Vagina (tissue), 2 donors: ENCODE measurements at regions not wholly inside any gene's neighbourhood (a gene's known extent, or its start where the extent isn't known, plus 50 kb on each side); places are given as distances from the start of the nearest gene placed in this dataset.

Source experiments
- DNase-seq, 2 donors: peaks; one replicate each; pipeline ENCODE4 v3.0.0-alpha.2; 2017; ENCODE audit errors: extremely low spot score in 2 of 2
- H3K27ac ChIP-seq: fragments of 200-600 bp; sonication (generic); one replicate; pipeline ENCODE4 v1.5.1; 2019
- H3K27me3 ChIP-seq: fragments of 200-600 bp; sonication (generic); one replicate; pipeline ENCODE4 v1.5.1; 2019
- H3K36me3 ChIP-seq, 2 donors: fragments of 200-600 bp; sonication (generic); one replicate each; pipeline ENCODE4 v1.5.1; 2017 to 2019
- H3K4me1 ChIP-seq: fragments of 200-600 bp; sonication (generic); one replicate; pipeline ENCODE4 v1.5.1; 2019
- H3K4me3 ChIP-seq, 2 donors: fragments of 200-600 bp; sonication (generic); 1 replicate in 1 of 2; 2 replicates in 1 of 2; pipeline ENCODE4 v1.5.1; 2016 to 2019
- H3K9me3 ChIP-seq: fragments of 200-600 bp; sonication (generic); one replicate; pipeline ENCODE4 v1.5.1; 2019
- POLR2A ChIP-seq, 2 donors: fragments of 450-650 bp; IDR thresholded peaks; one replicate each; pipeline ENCODE4 v1.6.1; 2017; ENCODE audit warnings: antibody characterized with exemption in 2 of 2, mild to moderate bottlenecking in 2 of 2, moderate library complexity in 2 of 2
- POLR2AphosphoS5 ChIP-seq, 2 donors: sonication (generic); formaldehyde crosslinking; IDR thresholded peaks; one replicate each; pipeline ENCODE4 v1.9.0; 2017; ENCODE audit warnings: antibody characterized with exemption in 2 of 2, mild to moderate bottlenecking in 2 of 2, low read depth in 1 of 2; ENCODE audit not compliant: insufficient read depth in 1 of 2
- intact Hi-C: fragments of 100-400 bp; cut with DNase I; formaldehyde crosslinking; loops from one replicate; pipeline ENCODE4 v1.15.1; 2023
- TF ChIP-seq, protein P1 (sequence below), 3 experiments: fragments of 450-650 bp in 2 of 3; fragments of 200-600 bp in 1 of 3; sonication (generic) in 1 of 3; IDR thresholded peaks; one replicate each; pipeline ENCODE4 v1.5.1; 2017 to 2019; ENCODE audit warnings: antibody characterized with exemption in 3 of 3, mild to moderate bottlenecking in 2 of 3, moderate library complexity in 2 of 3

DNA sequence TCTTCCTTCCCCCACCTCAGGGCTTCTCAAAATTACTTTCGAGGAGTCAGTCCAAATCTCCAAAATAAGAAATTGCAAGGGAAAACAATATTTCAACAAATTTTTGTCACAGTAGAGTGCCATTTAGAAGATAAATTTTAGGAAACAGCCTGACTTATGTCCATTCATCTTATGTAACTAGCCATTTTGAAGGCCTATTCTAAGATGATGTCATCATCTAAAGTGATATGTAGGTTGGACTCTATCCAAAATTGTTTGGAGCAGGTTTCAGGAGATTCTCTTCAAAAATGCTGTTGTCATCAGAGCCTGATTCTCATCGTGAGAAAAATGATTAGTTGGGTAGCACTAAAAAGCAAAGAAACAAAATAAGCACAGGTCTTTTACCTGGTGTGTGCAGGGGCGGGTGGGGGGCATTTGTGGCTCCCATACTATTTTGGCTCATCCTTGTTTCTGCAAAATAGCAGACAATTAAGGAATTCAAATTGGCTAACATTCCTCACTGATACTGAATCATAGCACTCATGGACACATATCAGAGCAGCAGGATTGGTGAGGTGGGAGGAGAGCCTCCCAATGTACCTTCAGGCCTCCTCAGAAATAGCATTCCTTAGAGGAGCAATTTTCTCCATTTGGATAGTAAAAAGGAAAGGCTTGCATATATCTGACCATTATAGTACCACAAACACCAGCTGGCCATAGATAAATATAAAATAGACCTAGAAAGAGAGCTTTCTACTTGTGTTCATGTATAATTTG, 360.9 kb upstream of the NAV3 start:
- Histone ChIP-seq H3K4me1 (no peaks in the 10 kb centered on the region), H3K9me3 (no peaks in the 10 kb centered on the region), H3K4me3 (no peak overlapping the region), H3K36me3 (no peaks in the 10 kb centered on the region), H3K27me3 (no peaks in the 10 kb centered on the region), H3K27ac (no peak overlapping the region)
- TF ChIP-seq POLR2A (IDR thresholded peaks at IDR 0.05): no peak
- TF ChIP-seq, protein P1, sequence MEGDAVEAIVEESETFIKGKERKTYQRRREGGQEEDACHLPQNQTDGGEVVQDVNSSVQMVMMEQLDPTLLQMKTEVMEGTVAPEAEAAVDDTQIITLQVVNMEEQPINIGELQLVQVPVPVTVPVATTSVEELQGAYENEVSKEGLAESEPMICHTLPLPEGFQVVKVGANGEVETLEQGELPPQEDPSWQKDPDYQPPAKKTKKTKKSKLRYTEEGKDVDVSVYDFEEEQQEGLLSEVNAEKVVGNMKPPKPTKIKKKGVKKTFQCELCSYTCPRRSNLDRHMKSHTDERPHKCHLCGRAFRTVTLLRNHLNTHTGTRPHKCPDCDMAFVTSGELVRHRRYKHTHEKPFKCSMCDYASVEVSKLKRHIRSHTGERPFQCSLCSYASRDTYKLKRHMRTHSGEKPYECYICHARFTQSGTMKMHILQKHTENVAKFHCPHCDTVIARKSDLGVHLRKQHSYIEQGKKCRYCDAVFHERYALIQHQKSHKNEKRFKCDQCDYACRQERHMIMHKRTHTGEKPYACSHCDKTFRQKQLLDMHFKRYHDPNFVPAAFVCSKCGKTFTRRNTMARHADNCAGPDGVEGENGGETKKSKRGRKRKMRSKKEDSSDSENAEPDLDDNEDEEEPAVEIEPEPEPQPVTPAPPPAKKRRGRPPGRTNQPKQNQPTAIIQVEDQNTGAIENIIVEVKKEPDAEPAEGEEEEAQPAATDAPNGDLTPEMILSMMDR (IDR thresholded peaks at IDR 0.05): no peak
- TF ChIP-seq POLR2AphosphoS5 (IDR thresholded peaks at IDR 0.05; ENCODE audit: insufficient read depth in 1 of 2, low read depth in 1 of 2): no peak
- intact Hi-C loops: no loop called here
- DNase-seq: no peak

DNA sequence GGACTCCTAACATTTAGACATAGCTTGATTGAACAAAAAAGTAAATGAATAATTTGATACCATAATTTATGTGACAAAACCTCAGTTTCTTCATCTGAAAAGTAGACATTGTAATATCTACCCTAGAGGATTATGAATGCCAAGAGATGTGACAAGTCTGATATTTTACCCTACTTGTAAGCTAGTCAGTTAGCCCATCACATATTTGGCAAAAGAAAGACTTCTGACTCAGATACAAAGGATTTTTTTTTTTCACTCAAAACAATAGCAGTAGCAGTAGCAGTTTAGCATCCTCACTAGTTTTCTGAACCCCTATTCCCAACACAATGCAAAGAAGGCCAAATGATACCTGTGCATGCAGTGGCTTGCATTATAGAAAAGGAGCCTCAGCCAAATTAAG, 377.3 kb upstream of the E2F7 start:
- Histone ChIP-seq H3K9me3 (no peaks in the 10 kb centered on the region), H3K36me3 (no peaks in the 10 kb centered on the region), H3K4me3 (no peak overlapping the region), H3K27ac (no peak overlapping the region), H3K4me1 (no peaks in the 10 kb centered on the region), H3K27me3 (no peaks in the 10 kb centered on the region)
- intact Hi-C loops: no loop called here
- DNase-seq: no peak
- TF ChIP-seq POLR2A (IDR thresholded peaks at IDR 0.05) (no peak), POLR2AphosphoS5 (IDR thresholded peaks at IDR 0.05; ENCODE audit: insufficient read depth in 1 of 2, low read depth in 1 of 2) (no peak)
- TF ChIP-seq, protein P1 (IDR thresholded peaks at IDR 0.05): no peak

DNA sequence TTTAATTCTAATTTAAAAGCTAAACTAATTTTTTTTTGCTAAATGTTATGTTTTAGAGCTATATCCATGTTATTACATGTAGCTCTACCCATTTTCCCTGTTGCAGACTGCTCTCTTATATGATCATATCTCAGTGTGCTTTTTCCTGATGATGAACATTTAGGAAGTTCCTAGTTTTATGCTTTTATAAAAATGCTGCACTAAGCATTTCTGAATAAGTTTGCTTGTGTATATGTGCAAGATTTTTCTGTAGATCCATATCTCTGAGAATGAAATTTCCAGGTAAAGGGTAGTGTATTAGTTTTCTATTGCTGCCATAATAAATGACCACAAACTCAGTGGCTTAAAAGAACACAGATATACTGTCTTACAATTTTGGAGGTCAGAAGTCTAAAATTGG, 374.4 kb upstream of the E2F7 start:
- DNase-seq: no peak
- no peaks in the 10 kb centered on the region for H3K9me3 ChIP-seq
- H3K27ac ChIP-seq: no peak overlapping the region
- no peak overlapping the region for H3K4me3 ChIP-seq
- intact Hi-C loops: no loop called here
- no peaks in the 10 kb centered on the region for H3K27me3 ChIP-seq
- H3K36me3 ChIP-seq: no peaks in the 10 kb centered on the region
- H3K4me1 ChIP-seq: no peaks in the 10 kb centered on the region
- TF ChIP-seq POLR2A (IDR thresholded peaks at IDR 0.05) (no peak), POLR2AphosphoS5 (IDR thresholded peaks at IDR 0.05; ENCODE audit: insufficient read depth in 1 of 2, low read depth in 1 of 2) (no peak)
- TF ChIP-seq, protein P1 (IDR thresholded peaks at IDR 0.05): no peak

DNA sequence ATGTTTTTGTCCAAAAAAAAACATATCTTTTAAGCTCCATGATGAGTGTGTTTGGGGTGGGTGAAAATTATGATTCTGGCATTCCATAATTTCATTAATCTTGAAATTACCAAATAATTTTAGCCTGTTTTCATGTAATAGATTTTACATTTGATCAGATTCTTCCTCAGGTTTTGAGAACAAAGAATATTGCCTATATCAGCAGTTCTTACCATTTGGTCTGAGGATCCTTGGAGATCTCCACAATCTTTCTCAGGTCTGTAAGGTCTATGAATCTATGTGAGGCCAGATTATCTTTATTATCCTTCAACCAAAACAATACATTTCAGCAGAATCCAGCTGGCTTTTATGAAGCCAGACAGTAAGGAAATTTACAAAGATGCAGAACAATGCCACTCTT, 373.3 kb upstream of the E2F7 start:
- H3K36me3 ChIP-seq: no peaks in the 10 kb centered on the region
- H3K27ac ChIP-seq: no peak overlapping the region
- no peaks in the 10 kb centered on the region for H3K27me3 ChIP-seq
- no peak for DNase-seq
- TF ChIP-seq POLR2AphosphoS5 (IDR thresholded peaks at IDR 0.05; ENCODE audit: insufficient read depth in 1 of 2, low read depth in 1 of 2) (no peak), POLR2A (IDR thresholded peaks at IDR 0.05) (no peak)
- TF ChIP-seq, protein P1 (IDR thresholded peaks at IDR 0.05): no peak
- intact Hi-C loops: no loop called here
- no peaks in the 10 kb centered on the region for H3K4me1 ChIP-seq
- no peak overlapping the region for H3K4me3 ChIP-seq
- H3K9me3 ChIP-seq: no peaks in the 10 kb centered on the region

DNA sequence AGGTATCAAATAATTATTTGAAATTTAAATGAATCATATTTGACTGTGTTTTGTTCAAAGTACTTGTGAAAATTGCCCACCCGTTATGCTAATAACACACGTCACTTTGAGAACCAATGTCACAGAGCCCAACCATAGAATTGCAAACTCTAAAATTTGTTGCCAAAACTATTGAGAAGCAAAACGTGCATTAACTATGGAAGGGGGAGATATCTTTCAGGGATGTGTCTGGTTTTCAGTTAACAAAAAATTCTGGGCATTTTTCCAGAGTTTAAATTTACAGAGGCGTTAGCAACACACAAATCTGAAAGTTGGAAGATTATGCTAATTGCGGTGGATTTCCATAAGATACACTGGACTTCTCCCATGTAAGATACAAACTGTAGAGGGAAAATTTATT, 371.8 kb upstream of the E2F7 start:
- no peaks in the 10 kb centered on the region for H3K27me3 ChIP-seq
- H3K9me3 ChIP-seq: no peaks in the 10 kb centered on the region
- no peak overlapping the region for H3K4me3 ChIP-seq
- DNase-seq: no peak
- no peak overlapping the region for H3K27ac ChIP-seq
- intact Hi-C loops: no loop called here
- no peaks in the 10 kb centered on the region for H3K36me3 ChIP-seq
- no peak for TF ChIP-seq POLR2A (IDR thresholded peaks at IDR 0.05)
- TF ChIP-seq, protein P1 (IDR thresholded peaks at IDR 0.05): no peak
- TF ChIP-seq POLR2AphosphoS5 (IDR thresholded peaks at IDR 0.05; ENCODE audit: insufficient read depth in 1 of 2, low read depth in 1 of 2): no peak
- H3K4me1 ChIP-seq: no peaks in the 10 kb centered on the region
